Subcutaneous abdominal adipose tissue (tissue), 5 donors: ENCODE measurements at regions not wholly inside any gene's neighbourhood (a gene's known extent, or its start where the extent isn't known, plus 50 kb on each side); places are given as distances from the start of the nearest gene placed in this dataset.

Source experiments
- H3K27ac ChIP-seq: one replicate; pipeline ENCODE4 v1.7.0; 2013; ENCODE audit warnings: low read depth, mild to moderate bottlenecking, inconsistent platforms, low read length, moderate library complexity
- H3K27me3 ChIP-seq, 5 donors: one replicate each; pipeline ENCODE4 v1.7.0; 2013; ENCODE audit warnings: low read length in 5 of 5, inconsistent platforms in 1 of 5; ENCODE audit not compliant: control insufficient read depth in 5 of 5, insufficient read depth in 4 of 5
- H3K36me3 ChIP-seq, 5 donors: one replicate each; pipeline ENCODE4 v1.7.0; 2013; ENCODE audit warnings: low read length in 5 of 5; ENCODE audit not compliant: control insufficient read depth in 5 of 5, insufficient read depth in 5 of 5
- H3K4me1 ChIP-seq, 5 donors: one replicate each; pipeline ENCODE4 v1.7.0; 2013; ENCODE audit warnings: low read length in 5 of 5, mild to moderate bottlenecking in 3 of 5, moderate library complexity in 1 of 5; ENCODE audit not compliant: control insufficient read depth in 5 of 5, insufficient read depth in 5 of 5
- H3K4me3 ChIP-seq, 5 donors: one replicate each; pipeline ENCODE4 v1.7.0; 2013; ENCODE audit warnings: low read length in 5 of 5, low read depth in 1 of 5
- H3K9ac ChIP-seq, 5 donors: one replicate each; pipeline ENCODE4 v1.7.0; 2013; ENCODE audit warnings: low read length in 5 of 5, mild to moderate bottlenecking in 4 of 5, moderate library complexity in 3 of 5
- H3K9me3 ChIP-seq, 5 donors: one replicate each; pipeline ENCODE4 v1.7.0; 2013; ENCODE audit warnings: low read length in 5 of 5; ENCODE audit not compliant: control insufficient read depth in 5 of 5
- donor health status: healthy.
- donor health status: healthy.
- donor health status: healthy.
- donor health status: healthy.
- donor health status: healthy.

- H3K36me3 ChIP-seq, result no peaks in the 10 kb centered on the region
- H3K27me3 ChIP-seq, result no peaks in the 10 kb centered on the region
- no peak overlapping the region for H3K4me3 ChIP-seq
- no peaks in the 10 kb centered on the region for H3K9me3 ChIP-seq
- no peak overlapping the region for H3K27ac ChIP-seq
- H3K9ac ChIP-seq, result no peak overlapping the region
- peaks cover 0 to 2% (median 0%) of the 10 kb centered on the region in 5 donors for H3K4me1 ChIP-seq
Measured at GRCh38 chr5:125338440-125339174, 592.2 kb upstream of the ZNF608 start.

- H3K9me3 ChIP-seq, result no peaks in the 10 kb centered on the region
- H3K36me3 ChIP-seq, result no peaks in the 10 kb centered on the region
- no peaks in the 10 kb centered on the region for H3K4me1 ChIP-seq
- H3K27ac ChIP-seq, result no peak overlapping the region
- H3K27me3 ChIP-seq, result no peaks in the 10 kb centered on the region
- no peak overlapping the region for H3K4me3 ChIP-seq
- H3K9ac ChIP-seq, result no peak overlapping the region
Measured at GRCh38 chr5:125341436-125341835, 595.0 kb upstream of the ZNF608 start.

- Histone ChIP-seq H3K4me1 (peaks cover 0 to 11% (median 2%) of the 10 kb centered on the region in 5 donors), H3K27ac (no peak overlapping the region), H3K4me3 (no peak overlapping the region), H3K9ac (no peak overlapping the region), H3K9me3 (no peaks in the 10 kb centered on the region), H3K36me3 (no peaks in the 10 kb centered on the region), H3K27me3 (no peaks in the 10 kb centered on the region)
Measured at GRCh38 chr5:125343015-125343414, 596.6 kb upstream of the ZNF608 start.

- Histone ChIP-seq H3K9me3 (no peaks in the 10 kb centered on the region), H3K36me3 (no peaks in the 10 kb centered on the region), H3K4me3 (no peak overlapping the region), H3K4me1 (peaks cover 0 to 22% (median 12%) of the 10 kb centered on the region in 5 donors), H3K27me3 (no peaks in the 10 kb centered on the region), H3K27ac (no peak overlapping the region), H3K9ac (no peak overlapping the region)
Measured at GRCh38 chr5:125346316-125346715, 599.9 kb upstream of the ZNF608 start.

GRCh38 chr5:125348221-125348692, 601.8 kb upstream of the ZNF608 start:
- peak overlapping the region; percentile 33 to 47 (median 36) for H3K4me3 ChIP-seq
- no peaks in the 10 kb centered on the region for H3K36me3 ChIP-seq
- no peak overlapping the region for H3K27ac ChIP-seq
- H3K4me1 ChIP-seq, result peaks cover 0 to 22% (median 12%) of the 10 kb centered on the region in 5 donors
- H3K9ac ChIP-seq, result no peak overlapping the region
- no peaks in the 10 kb centered on the region for H3K27me3 ChIP-seq
- peaks cover 0 to 3% (median 0%) of the 10 kb centered on the region in 5 donors for H3K9me3 ChIP-seq

- peak overlapping the region in 1 of 5 donors; percentile 13 for H3K4me3 ChIP-seq
- no peaks in the 10 kb centered on the region for H3K36me3 ChIP-seq
- H3K27me3 ChIP-seq, result no peaks in the 10 kb centered on the region
- no peak overlapping the region for H3K27ac ChIP-seq
- no peak overlapping the region for H3K9ac ChIP-seq
- peaks cover 0 to 22% (median 12%) of the 10 kb centered on the region in 5 donors for H3K4me1 ChIP-seq
- peaks cover 0 to 3% (median 0%) of the 10 kb centered on the region in 5 donors for H3K9me3 ChIP-seq
Measured at GRCh38 chr5:125348936-125349831, 602.7 kb upstream of the ZNF608 start.

DNA sequence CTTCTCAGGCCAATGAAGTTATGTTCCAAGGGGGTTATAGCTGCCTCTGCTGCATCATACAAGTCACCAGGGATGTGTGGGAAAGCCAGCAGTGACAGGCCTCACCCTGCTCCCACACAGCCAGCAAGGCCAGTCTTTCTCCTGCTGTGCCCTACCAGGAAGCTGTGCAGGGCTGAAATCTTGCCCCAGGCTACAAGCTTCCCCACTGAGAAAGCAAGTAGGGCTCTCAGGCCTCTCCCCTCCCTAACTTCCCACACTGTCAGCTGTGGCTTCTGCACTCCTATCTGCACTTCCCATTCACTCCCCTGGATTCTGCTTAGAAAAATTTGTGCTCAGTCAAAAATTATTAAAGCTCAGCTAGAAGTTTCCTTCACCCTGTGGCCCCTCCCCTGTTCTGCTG, 611.2 kb upstream of the ZNF608 start:
- Histone ChIP-seq H3K36me3 (no peaks in the 10 kb centered on the region), H3K4me3 (no peak overlapping the region), H3K27ac (no peak overlapping the region), H3K27me3 (no peaks in the 10 kb centered on the region), H3K9ac (no peak overlapping the region), H3K4me1 (no peaks in the 10 kb centered on the region), H3K9me3 (peaks cover 0 to 17% (median 14%) of the 10 kb centered on the region in 5 donors)

DNA sequence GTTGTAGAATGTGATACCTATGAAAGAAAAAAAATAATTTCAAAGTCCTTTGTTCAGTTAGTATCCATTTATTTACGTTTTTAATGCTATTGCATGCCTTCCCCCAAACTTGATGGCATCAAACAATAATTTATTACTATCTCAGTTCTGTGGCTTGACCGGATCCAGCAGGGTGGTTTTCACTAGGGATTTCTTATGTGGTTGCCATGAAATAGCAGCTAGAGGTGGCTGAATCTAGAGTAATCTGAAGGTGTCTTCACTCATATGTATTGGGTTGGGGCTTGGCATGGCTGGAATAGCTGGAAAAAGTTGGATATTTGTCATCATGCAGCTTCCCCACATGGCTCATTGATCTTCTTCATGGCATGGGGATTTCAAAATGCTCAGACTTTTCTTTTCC, 619.3 kb upstream of the ZNF608 start:
- H3K36me3 ChIP-seq, result no peaks in the 10 kb centered on the region
- H3K4me1 ChIP-seq, result no peaks in the 10 kb centered on the region
- H3K9me3 ChIP-seq, result no peaks in the 10 kb centered on the region
- H3K4me3 ChIP-seq, result no peak overlapping the region
- no peak overlapping the region for H3K27ac ChIP-seq
- H3K27me3 ChIP-seq, result no peaks in the 10 kb centered on the region
- no peak overlapping the region for H3K9ac ChIP-seq

GRCh38 chr5:125367702-125368101, 621.3 kb upstream of the ZNF608 start:
- Histone ChIP-seq H3K9ac (no peak overlapping the region), H3K27me3 (no peaks in the 10 kb centered on the region), H3K36me3 (no peaks in the 10 kb centered on the region), H3K4me3 (no peak overlapping the region), H3K4me1 (no peaks in the 10 kb centered on the region), H3K9me3 (no peaks in the 10 kb centered on the region), H3K27ac (no peak overlapping the region)
